Loucy (cell line): ENCODE measurements at regions not wholly inside any gene's neighbourhood (a gene's known extent, or its start where the extent isn't known, plus 50 kb on each side); places are given as distances from the start of the nearest gene placed in this dataset.

Source experiments
- H2AFZ ChIP-seq: fragments of 200-600 bp; sonication (generic); 2 replicates; pipeline ENCODE4 v1.6.0; 2016; ENCODE audit warnings: antibody characterized with exemption, mild to moderate bottlenecking, low read length, moderate library complexity
- H3F3A ChIP-seq: fragments of 200-600 bp; 2 replicates; pipeline ENCODE4 v1.6.0; 2016; ENCODE audit warnings: antibody characterized with exemption, low read depth, mild to moderate bottlenecking
- H3K27me3 ChIP-seq: fragments of 200-600 bp; sonication (generic); 2 replicates; pipeline ENCODE4 v1.6.1; 2014; ENCODE audit warnings: low read length, mild to moderate bottlenecking; ENCODE audit not compliant: insufficient read depth, poor library complexity, severe bottlenecking
- H3K36me3 ChIP-seq: fragments of 200-600 bp; sonication (generic); 2 replicates; pipeline ENCODE4 v1.6.1; 2016; ENCODE audit warnings: low read length; ENCODE audit not compliant: insufficient read depth
- H3K4me1 ChIP-seq: fragments of 200-600 bp; sonication (generic); 2 replicates; pipeline ENCODE4 v1.5.1; 2014; ENCODE audit warnings: low read length, mild to moderate bottlenecking; ENCODE audit not compliant: insufficient read depth, poor library complexity, severe bottlenecking
- H3K4me2 ChIP-seq: fragments of 200-600 bp; sonication (generic); 2 replicates; pipeline ENCODE4 v1.6.0; 2014; ENCODE audit warnings: antibody characterized with exemption, low read length, low read depth, mild to moderate bottlenecking; ENCODE audit not compliant: poor library complexity, severe bottlenecking
- H3K4me3 ChIP-seq: fragments of 200-600 bp; sonication (generic); 2 replicates; pipeline ENCODE4 v1.5.1; 2014; ENCODE audit warnings: low read length, mild to moderate bottlenecking, mixed read lengths; ENCODE audit not compliant: poor library complexity, severe bottlenecking
- H3K79me2 ChIP-seq: fragments of 200-600 bp; sonication (generic); 2 replicates; pipeline ENCODE4 v1.6.1; 2014; ENCODE audit warnings: low read length; ENCODE audit not compliant: insufficient read depth
- H3K9ac ChIP-seq: fragments of 200-600 bp; sonication (generic); 2 replicates; pipeline ENCODE4 v1.6.0; 2014; ENCODE audit warnings: mild to moderate bottlenecking, low read depth, low read length, moderate library complexity; ENCODE audit not compliant: poor library complexity, severe bottlenecking
- H3K9me2 ChIP-seq: fragments of 200-600 bp; sonication (generic); replicated peaks from 2 replicates; pipeline ENCODE4 v1.6.1; 2016; ENCODE audit warnings: low read depth, low read length, mixed read lengths
- H3K9me3 ChIP-seq: fragments of 200-600 bp; sonication (generic); 2 replicates; pipeline ENCODE4 v1.6.1; 2014; ENCODE audit warnings: mild to moderate bottlenecking, antibody characterized with exemption, low read length, low read depth; ENCODE audit not compliant: insufficient read depth
- H4K20me1 ChIP-seq: fragments of 200-600 bp; sonication (generic); 2 replicates; pipeline ENCODE4 v1.6.0; 2014; ENCODE audit warnings: antibody characterized with exemption, low read length, mild to moderate bottlenecking; ENCODE audit not compliant: insufficient read depth, poor library complexity, severe bottlenecking
- CTCF ChIP-seq: fragments of 200-600 bp; sonication (generic); conservative IDR thresholded peaks from 2 replicates; pipeline ENCODE4 v1.5.1; 2014; ENCODE audit warnings: mild to moderate bottlenecking, antibody characterized with exemption, low read length
- EZH2phosphoT487 ChIP-seq: fragments of 200-600 bp; IDR thresholded peaks from 2 replicates; pipeline ENCODE4 v1.6.1; 2018; ENCODE audit warnings: antibody characterized with exemption, mild to moderate bottlenecking, moderate library complexity, borderline replicate concordance

GRCh38 chr7:53415816-53416215 is 380.4 kb downstream of the POM121L12 start:
- H4K20me1 ChIP-seq = no peaks in the 10 kb centered on the region
- no peak overlapping the region for H3K4me2 ChIP-seq
- no peak overlapping the region for H2AFZ ChIP-seq
- H3K36me3 ChIP-seq = no peaks in the 10 kb centered on the region
- H3K9me2 ChIP-seq = no peaks in the 10 kb centered on the region
- H3K27me3 ChIP-seq = no peaks in the 10 kb centered on the region
- H3F3A ChIP-seq = no peaks in the 10 kb centered on the region
- H3K79me2 ChIP-seq = no peaks in the 10 kb centered on the region
- no peaks in the 10 kb centered on the region for H3K4me1 ChIP-seq
- H3K4me3 ChIP-seq = no peak overlapping the region
- TF ChIP-seq CTCF (no peak), EZH2phosphoT487 (no peak)
- no peak overlapping the region for H3K9ac ChIP-seq
- no peaks in the 10 kb centered on the region for H3K9me3 ChIP-seq

- Histone ChIP-seq H3K4me3 (no peak overlapping the region), H3K9me3 (no peaks in the 10 kb centered on the region), H3K27me3 (no peaks in the 10 kb centered on the region), H3K4me2 (no peak overlapping the region), H3K4me1 (no peaks in the 10 kb centered on the region), H3K36me3 (no peaks in the 10 kb centered on the region), H3F3A (no peaks in the 10 kb centered on the region), H4K20me1 (no peaks in the 10 kb centered on the region), H3K79me2 (no peaks in the 10 kb centered on the region), H3K9me2 (no peaks in the 10 kb centered on the region), H2AFZ (no peak overlapping the region), H3K9ac (no peak overlapping the region)
- no peak for TF ChIP-seq CTCF
Measured at GRCh38 chr7:53418834-53419482, 383.5 kb downstream of the POM121L12 start.

GRCh38 chr7:53420550-53420949 is 385.1 kb downstream of the POM121L12 start:
- H3K27me3 ChIP-seq = no peaks in the 10 kb centered on the region
- H2AFZ ChIP-seq = no peak overlapping the region
- H3K9ac ChIP-seq = no peak overlapping the region
- no peaks in the 10 kb centered on the region for H4K20me1 ChIP-seq
- no peak overlapping the region for H3K4me3 ChIP-seq
- no peaks in the 10 kb centered on the region for H3K36me3 ChIP-seq
- TF ChIP-seq CTCF (no peak), EZH2phosphoT487 (no peak)
- H3K9me2 ChIP-seq = no peaks in the 10 kb centered on the region
- no peaks in the 10 kb centered on the region for H3K79me2 ChIP-seq
- no peaks in the 10 kb centered on the region for H3K9me3 ChIP-seq
- H3K4me1 ChIP-seq = no peaks in the 10 kb centered on the region
- H3K4me2 ChIP-seq = no peak overlapping the region
- no peaks in the 10 kb centered on the region for H3F3A ChIP-seq
